VCaP (cell line): ENCODE measurements at regions not wholly inside any gene's neighbourhood (a gene's known extent, or its start where the extent isn't known, plus 50 kb on each side); places are given as distances from the start of the nearest gene placed in this dataset.
"Not testable (repeated sequence)": the region's sequence is repeated elsewhere in the genome, so short reads cannot be mapped to it uniquely, and the experiment has no call there.

Source experiments
- H3K27ac ChIP-seq: fragments of 450-650 bp; 2 replicates; pipeline ENCODE4 v1.5.1; 2017
- TF ChIP-seq, protein P1 (sequence below): fragments of 450-650 bp; conservative IDR thresholded peaks from 2 replicates; pipeline ENCODE4 v1.5.1; 2017; ENCODE audit warnings: mild to moderate bottlenecking, moderate library complexity

DNA sequence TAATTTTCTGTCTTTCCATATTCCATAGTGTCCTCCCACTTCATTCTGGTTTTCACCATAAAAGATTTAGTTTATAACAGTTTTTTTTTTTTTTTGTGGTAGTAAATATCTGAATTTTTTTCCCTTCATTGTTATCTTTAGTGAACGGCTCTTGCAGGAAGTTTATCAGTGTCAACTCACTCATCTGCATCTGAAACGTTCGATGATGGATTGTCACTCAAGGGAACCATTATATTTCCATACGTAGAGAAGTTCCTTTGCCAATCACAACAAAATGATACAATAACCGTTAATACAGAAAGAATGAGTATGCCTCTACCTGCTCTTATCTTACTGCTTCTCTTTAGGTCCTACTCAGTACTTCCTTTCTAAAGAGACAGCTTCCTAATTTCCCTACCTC is 651.2 kb upstream of the KCNMB2 start:
- H3K27ac ChIP-seq: no peak overlapping the region
- TF ChIP-seq, protein P1, sequence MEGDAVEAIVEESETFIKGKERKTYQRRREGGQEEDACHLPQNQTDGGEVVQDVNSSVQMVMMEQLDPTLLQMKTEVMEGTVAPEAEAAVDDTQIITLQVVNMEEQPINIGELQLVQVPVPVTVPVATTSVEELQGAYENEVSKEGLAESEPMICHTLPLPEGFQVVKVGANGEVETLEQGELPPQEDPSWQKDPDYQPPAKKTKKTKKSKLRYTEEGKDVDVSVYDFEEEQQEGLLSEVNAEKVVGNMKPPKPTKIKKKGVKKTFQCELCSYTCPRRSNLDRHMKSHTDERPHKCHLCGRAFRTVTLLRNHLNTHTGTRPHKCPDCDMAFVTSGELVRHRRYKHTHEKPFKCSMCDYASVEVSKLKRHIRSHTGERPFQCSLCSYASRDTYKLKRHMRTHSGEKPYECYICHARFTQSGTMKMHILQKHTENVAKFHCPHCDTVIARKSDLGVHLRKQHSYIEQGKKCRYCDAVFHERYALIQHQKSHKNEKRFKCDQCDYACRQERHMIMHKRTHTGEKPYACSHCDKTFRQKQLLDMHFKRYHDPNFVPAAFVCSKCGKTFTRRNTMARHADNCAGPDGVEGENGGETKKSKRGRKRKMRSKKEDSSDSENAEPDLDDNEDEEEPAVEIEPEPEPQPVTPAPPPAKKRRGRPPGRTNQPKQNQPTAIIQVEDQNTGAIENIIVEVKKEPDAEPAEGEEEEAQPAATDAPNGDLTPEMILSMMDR: no peak

GRCh38 chr3:177886501-177886900 is 649.7 kb upstream of the KCNMB2 start:
- TF ChIP-seq, protein P1: no peak
- no peak overlapping the region for H3K27ac ChIP-seq

DNA sequence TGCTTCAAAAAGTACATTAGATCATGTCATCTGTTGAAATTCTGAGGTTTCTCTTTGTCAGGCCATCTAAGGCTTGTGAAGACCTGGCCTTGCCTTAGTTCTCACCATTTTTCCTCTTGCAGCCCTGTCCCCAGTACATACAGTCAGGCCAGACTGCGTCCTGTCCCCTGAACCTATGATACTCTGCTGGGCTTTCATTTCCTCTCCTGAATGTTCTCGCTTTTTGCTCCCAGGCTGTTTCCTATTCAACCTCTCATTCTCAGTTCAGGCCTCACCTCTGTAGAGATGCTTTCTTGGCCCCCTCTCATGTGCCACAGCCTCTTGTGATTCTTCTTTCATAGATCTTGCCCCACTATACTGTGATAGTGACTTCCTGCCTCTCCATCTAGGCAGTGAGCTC is 648.8 kb upstream of the KCNMB2 start:
- TF ChIP-seq, protein P1: no peak
- H3K27ac ChIP-seq: no peak overlapping the region

GRCh38 chr3:177889161-177889560 is 647.1 kb upstream of the KCNMB2 start:
- TF ChIP-seq, protein P1: no peak
- H3K27ac ChIP-seq: no peak overlapping the region

DNA sequence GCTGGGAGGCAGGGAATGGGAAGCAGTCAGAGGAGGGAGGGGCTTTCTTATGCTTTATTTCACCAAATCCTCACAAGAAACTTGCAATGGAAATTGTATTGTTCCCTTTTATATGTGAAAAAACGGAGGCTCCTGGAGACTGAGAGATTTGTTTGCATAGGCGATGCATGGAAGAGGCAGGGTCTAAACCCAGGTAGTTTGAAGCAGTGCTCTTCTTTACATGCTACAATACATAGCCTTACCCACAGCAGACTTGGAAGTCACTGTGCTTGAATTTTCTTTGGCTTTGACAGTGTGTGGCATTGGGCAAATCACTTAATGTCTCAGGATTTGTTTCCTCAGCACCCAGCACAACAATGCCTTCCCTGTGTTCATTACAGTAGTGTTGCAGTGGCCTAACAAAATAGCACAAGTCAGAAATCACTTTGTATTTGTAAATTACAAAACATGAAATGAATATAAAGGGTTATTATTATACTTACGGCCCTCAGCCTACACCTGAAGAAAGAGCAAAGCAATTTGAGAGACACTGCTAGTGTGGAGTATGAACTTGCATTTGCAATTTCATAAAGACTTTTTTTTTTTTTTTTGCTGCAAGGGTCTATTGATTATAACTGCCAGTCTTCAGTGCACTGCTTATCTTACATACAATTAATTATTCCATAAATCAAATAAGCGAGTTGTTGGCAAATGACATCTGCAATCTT is 646.4 kb upstream of the KCNMB2 start:
- TF ChIP-seq, protein P1: no peak
- no peak overlapping the region for H3K27ac ChIP-seq

DNA sequence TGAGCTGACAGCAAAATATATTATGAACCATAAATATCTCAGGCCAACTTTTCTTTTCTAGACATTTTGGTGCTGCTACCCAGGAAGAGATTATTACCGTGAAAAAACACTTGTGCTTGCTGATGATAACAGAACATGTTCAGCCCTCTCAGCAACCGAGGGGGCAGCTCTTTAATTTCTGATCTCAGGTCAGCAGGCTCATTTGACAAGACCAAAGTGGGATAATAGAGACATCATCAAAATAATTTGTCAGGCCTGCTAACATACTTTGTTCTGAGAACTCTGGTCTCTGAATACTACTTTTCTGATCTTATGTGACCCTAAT is 645.9 kb upstream of the KCNMB2 start:
- H3K27ac ChIP-seq: no peak overlapping the region
- TF ChIP-seq, protein P1: no peak

DNA sequence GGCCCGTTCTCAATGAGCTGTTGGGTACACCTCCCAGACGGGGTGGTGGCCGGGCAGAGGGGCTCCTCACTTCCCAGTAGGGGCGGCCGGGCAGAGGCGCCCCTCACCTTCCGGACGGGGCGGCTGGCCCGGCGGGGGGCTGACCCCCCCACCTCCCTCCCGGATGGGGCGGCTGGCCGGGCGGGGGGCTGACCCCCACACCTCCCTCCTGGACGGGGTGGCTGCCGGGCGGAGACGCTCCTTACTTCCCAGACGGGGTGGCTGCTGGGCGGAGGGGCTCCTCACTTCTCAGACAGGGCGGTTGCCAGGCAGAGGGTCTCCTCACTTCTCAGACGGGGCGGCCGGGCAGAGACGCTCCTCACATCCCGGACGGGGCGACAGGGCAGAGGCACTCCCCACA is 644.7 kb upstream of the KCNMB2 start:
- H3K27ac ChIP-seq: not testable (repeated sequence)

GRCh38 chr3:177893331-177893730 is 642.9 kb upstream of the KCNMB2 start:
- H3K27ac ChIP-seq: no peak overlapping the region
- TF ChIP-seq, protein P1: no peak
